SU-DHL-6 (cell line): ENCODE measurements at regions not wholly inside any gene's neighbourhood (a gene's known extent, or its start where the extent isn't known, plus 50 kb on each side); places are given as distances from the start of the nearest gene placed in this dataset.
"Not testable (repeated sequence)": the region's sequence is repeated elsewhere in the genome, so short reads cannot be mapped to it uniquely, and the experiment has no call there.

Experiments
- H2AFZ ChIP-seq: fragments of 200-600 bp; sonication (generic); 2 replicates; pipeline ENCODE4 v1.6.1; 2014; ENCODE audit warnings: low read depth, mild to moderate bottlenecking, moderate library complexity, mixed read lengths, antibody characterized with exemption, low read length; ENCODE audit not compliant: severe bottlenecking
- H3F3A ChIP-seq: fragments of 200-600 bp; shearing (Covaris generic); 2 replicates; pipeline ENCODE4 v1.6.0; 2016; ENCODE audit warnings: antibody characterized with exemption, mild to moderate bottlenecking; ENCODE audit not compliant: insufficient read depth
- H3K27ac ChIP-seq: fragments of 200-600 bp; sonication (generic); 2 replicates; pipeline ENCODE4 v1.5.1; 2016; ENCODE audit warnings: low read depth, mild to moderate bottlenecking, low read length, moderate library complexity, mixed read lengths
- H3K27me3 ChIP-seq: fragments of 200-600 bp; sonication (generic), shearing (Covaris generic); 2 replicates; pipeline ENCODE4 v1.6.0; 2014; ENCODE audit warnings: mild to moderate bottlenecking, low read length
- H3K36me3 ChIP-seq: fragments of 200-600 bp; sonication (generic); 2 replicates; pipeline ENCODE4 v1.6.1; 2014; ENCODE audit warnings: mild to moderate bottlenecking, low read length, mixed read lengths
- H3K4me2 ChIP-seq: fragments of 300-600, 200-600 bp; shearing (Covaris generic), sonication (generic); 2 replicates; pipeline ENCODE4 v1.6.0; 2014; ENCODE audit warnings: low read length, low read depth, mild to moderate bottlenecking; ENCODE audit not compliant: poor library complexity, severe bottlenecking
- H3K4me3 ChIP-seq: fragments of 200-600 bp; sonication (generic); 2 replicates; pipeline ENCODE4 v1.5.1; 2014; ENCODE audit warnings: antibody characterized with exemption, low read length, mild to moderate bottlenecking, mixed read lengths; ENCODE audit not compliant: insufficient read depth, poor library complexity, severe bottlenecking
- H3K79me2 ChIP-seq: fragments of 200-600 bp; sonication (generic); 2 replicates; pipeline ENCODE4 v1.6.1; 2014; ENCODE audit warnings: mild to moderate bottlenecking, low read length, moderate library complexity; ENCODE audit not compliant: insufficient read depth
- H3K9ac ChIP-seq: fragments of 200-600 bp; sonication (generic); 2 replicates; pipeline ENCODE4 v1.7.0; 2014; ENCODE audit warnings: mild to moderate bottlenecking, low read length
- H3K9me2 ChIP-seq: fragments of 200-600 bp; sonication (generic); replicated peaks from 2 replicates; pipeline ENCODE4 v1.6.1; 2014; ENCODE audit warnings: low read length; ENCODE audit not compliant: insufficient read depth
- H3K9me3 ChIP-seq: fragments of 200-600 bp; sonication (generic); 2 replicates; pipeline ENCODE4 v1.6.1; 2014; ENCODE audit warnings: low read length, mixed read lengths; ENCODE audit not compliant: insufficient read depth
- H4K20me1 ChIP-seq: fragments of 200-600 bp; sonication (generic); 2 replicates; pipeline ENCODE4 v1.6.1; 2014; ENCODE audit warnings: low read depth, mild to moderate bottlenecking, antibody characterized with exemption, low read length, moderate library complexity, mixed read lengths
- EZH2phosphoT487 ChIP-seq: fragments of 200-600 bp; sonication (generic), shearing (Covaris generic); conservative IDR thresholded peaks from 2 replicates; pipeline ENCODE4 v1.6.1; 2018; ENCODE audit warnings: mild to moderate bottlenecking, antibody characterized with exemption, low read length, moderate library complexity, mixed read lengths
- TF ChIP-seq, protein P1 (sequence below): fragments of 200-600 bp; sonication (generic); IDR thresholded peaks from one replicate; pipeline ENCODE4 v1.5.1; 2017; ENCODE audit warnings: antibody characterized with exemption, mild to moderate bottlenecking, low read length, moderate library complexity; ENCODE audit not compliant: insufficient read depth, poor library complexity, severe bottlenecking

GRCh38 chr10:125231813-125232475, 71.6 kb upstream of the CTBP2 start:
- no peaks in the 10 kb centered on the region for H3K79me2 ChIP-seq

DNA sequence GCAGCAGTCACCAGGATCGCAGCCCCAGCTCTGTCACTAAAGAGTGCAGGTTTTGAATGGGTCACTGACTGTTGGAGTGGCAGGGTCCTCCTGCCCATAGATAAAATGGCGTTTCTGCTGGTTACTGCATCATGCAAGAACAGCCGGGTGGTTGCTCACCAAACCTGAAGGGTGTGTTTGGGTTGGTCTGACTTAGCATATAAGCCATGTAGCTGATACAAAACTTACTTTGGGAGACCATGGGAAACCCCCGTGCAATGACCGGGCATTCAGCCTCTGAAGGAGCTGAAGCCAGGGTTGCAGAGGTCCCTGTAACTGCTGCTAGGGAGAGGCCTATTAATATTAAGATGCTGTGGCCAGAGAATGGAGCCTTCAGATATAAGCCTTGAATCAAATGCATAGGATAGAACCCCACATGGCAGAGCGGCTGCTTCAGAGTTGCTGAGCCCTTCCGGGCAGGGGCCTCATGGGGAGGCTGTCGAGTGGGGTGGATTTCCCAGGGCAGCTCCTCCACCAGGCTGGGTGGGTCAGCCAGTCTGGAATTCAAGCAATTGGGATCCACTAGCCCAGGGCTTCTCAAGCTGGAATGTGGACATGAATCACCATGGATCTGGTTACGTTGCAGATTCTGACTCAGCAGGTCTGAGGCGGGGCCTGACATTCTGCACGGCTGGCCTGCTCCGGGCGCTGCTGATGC, 70.9 kb upstream of the CTBP2 start:
- H2AFZ ChIP-seq, result no peak overlapping the region
- no peaks in the 10 kb centered on the region for H3K36me3 ChIP-seq
- H3K27me3 ChIP-seq, result no peaks in the 10 kb centered on the region
- H3K4me3 ChIP-seq, result no peak overlapping the region
- no peak for TF ChIP-seq EZH2phosphoT487
- TF ChIP-seq, protein P1, sequence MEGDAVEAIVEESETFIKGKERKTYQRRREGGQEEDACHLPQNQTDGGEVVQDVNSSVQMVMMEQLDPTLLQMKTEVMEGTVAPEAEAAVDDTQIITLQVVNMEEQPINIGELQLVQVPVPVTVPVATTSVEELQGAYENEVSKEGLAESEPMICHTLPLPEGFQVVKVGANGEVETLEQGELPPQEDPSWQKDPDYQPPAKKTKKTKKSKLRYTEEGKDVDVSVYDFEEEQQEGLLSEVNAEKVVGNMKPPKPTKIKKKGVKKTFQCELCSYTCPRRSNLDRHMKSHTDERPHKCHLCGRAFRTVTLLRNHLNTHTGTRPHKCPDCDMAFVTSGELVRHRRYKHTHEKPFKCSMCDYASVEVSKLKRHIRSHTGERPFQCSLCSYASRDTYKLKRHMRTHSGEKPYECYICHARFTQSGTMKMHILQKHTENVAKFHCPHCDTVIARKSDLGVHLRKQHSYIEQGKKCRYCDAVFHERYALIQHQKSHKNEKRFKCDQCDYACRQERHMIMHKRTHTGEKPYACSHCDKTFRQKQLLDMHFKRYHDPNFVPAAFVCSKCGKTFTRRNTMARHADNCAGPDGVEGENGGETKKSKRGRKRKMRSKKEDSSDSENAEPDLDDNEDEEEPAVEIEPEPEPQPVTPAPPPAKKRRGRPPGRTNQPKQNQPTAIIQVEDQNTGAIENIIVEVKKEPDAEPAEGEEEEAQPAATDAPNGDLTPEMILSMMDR, result no peak
- H3F3A ChIP-seq, result no peaks in the 10 kb centered on the region
- H3K9me3 ChIP-seq, result no peaks in the 10 kb centered on the region
- no peaks in the 10 kb centered on the region for H3K79me2 ChIP-seq
- no peak overlapping the region for H3K27ac ChIP-seq
- H3K9me2 ChIP-seq, result no peaks in the 10 kb centered on the region
- no peak overlapping the region for H3K9ac ChIP-seq
- no peaks in the 10 kb centered on the region for H4K20me1 ChIP-seq
- no peak overlapping the region for H3K4me2 ChIP-seq

More at GRCh38 chr10:125231813-125232475, 71.6 kb upstream of the CTBP2 start:
- Histone ChIP-seq H3F3A (no peaks in the 10 kb centered on the region), H3K9me2 (no peaks in the 10 kb centered on the region), H3K27ac (no peak overlapping the region), H3K9me3 (no peaks in the 10 kb centered on the region), H3K36me3 (no peaks in the 10 kb centered on the region), H3K4me2 (no peak overlapping the region), H3K27me3 (no peaks in the 10 kb centered on the region), H3K4me3 (no peak overlapping the region), H2AFZ (no peak overlapping the region), H3K9ac (no peak overlapping the region), H4K20me1 (no peaks in the 10 kb centered on the region)
- TF ChIP-seq, protein P1, result no peak
- TF ChIP-seq EZH2phosphoT487, result no peak

DNA sequence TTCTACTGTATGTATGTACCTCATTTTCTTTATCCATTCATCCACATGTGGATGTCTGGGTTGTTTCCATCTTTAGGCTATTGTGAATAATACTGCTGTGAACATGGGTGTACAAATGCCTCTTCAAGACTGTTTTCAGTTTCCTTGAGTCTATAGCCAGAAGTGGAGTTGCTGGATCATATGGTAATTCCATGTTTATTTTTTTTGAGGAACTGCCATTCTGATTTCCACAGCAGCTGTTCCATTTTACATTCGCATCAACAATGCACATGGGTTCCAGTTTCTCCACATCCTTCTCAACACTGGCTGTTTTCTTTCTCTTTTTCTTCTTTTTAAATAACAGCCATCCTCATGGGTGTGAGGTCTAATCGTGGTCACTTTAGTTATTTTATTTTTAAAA, 69.9 kb upstream of the CTBP2 start:
- Histone ChIP-seq H3K27ac (no peak overlapping the region), H3F3A (no peaks in the 10 kb centered on the region), H3K9me2 (no peaks in the 10 kb centered on the region), H3K4me2 (no peak overlapping the region), H3K79me2 (no peaks in the 10 kb centered on the region), H2AFZ (no peak overlapping the region), H4K20me1 (no peaks in the 10 kb centered on the region), H3K9ac (no peak overlapping the region), H3K27me3 (no peaks in the 10 kb centered on the region), H3K36me3 (no peaks in the 10 kb centered on the region), H3K9me3 (no peaks in the 10 kb centered on the region), H3K4me3 (no peak overlapping the region)
- TF ChIP-seq EZH2phosphoT487, result no peak

DNA sequence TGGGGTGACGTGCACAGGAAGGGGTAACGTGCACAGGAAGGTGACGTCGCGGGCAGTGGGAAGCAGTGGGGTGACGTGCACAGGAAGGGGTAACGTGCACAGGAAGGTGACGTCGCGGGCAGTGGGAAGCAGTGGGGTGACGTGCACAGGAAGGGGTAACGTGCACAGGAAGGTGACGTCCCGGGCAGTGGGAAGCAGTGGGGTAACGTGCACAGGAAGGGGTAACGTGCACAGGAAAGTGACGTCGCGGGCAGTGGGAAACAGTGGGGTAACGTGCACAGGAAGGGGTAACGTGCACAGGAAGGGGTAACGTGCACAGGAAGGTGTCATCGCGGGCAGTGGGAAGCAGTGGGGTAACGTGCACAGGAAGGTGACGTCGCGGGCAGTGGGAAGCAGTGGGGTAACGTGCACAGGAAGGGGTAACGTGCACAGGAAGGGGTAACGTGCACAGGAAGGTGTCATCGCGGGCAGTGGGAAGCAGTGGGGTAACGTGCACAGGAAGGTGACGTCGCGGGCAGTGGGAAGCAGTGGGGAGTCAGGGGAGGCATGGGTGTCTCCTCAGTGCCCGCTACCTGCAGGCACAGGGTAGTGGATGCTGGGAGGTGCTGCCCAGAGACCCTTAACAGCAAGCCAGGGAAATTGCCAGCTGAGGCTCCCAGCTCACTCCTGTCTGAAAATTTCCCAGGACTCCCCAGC, 68.0 kb upstream of the CTBP2 start:
- not testable (repeated sequence) for H3K79me2 ChIP-seq, H3K4me2 ChIP-seq, H2AFZ ChIP-seq, H3F3A ChIP-seq, H3K9ac ChIP-seq, H3K27ac ChIP-seq, H3K4me3 ChIP-seq, H3K9me3 ChIP-seq, H3K27me3 ChIP-seq, H3K36me3 ChIP-seq, H3K9me2 ChIP-seq, H4K20me1 ChIP-seq
